ENCODE measurements at regions not wholly inside any gene's neighbourhood (a gene's known extent, or its start where the extent isn't known, plus 50 kb on each side); places are given as distances from the start of the nearest gene placed in this dataset.
"Not testable (repeated sequence)": the region's sequence is repeated elsewhere in the genome, so short reads cannot be mapped to it uniquely, and the experiment has no call there.

- no peak for DNase-seq (ENCODE audit: low read depth in 2 of 2)
Observed at GRCh38 chr1:143625886-143626285, 345.9 kb downstream of the FAM72C start.

- no peak for DNase-seq (ENCODE audit: low read depth in 2 of 2)
Observed at GRCh38 chr1:143619851-143620250, 351.9 kb downstream of the FAM72C start.

GRCh38 chr1:143611159-143611558 lies 360.6 kb downstream of the FAM72C start:
- DNase-seq (ENCODE audit: low read depth in 2 of 2), result no peak

GRCh38 chr1:143610196-143610595 lies 361.6 kb downstream of the FAM72C start:
- no peak for DNase-seq (ENCODE audit: low read depth in 2 of 2)

GRCh38 chr1:143604887-143605286 lies 366.9 kb downstream of the FAM72C start:
- no peak for DNase-seq (ENCODE audit: low read depth in 2 of 2)

GRCh38 chr1:143584508-143584907 lies 387.3 kb downstream of the FAM72C start:
- DNase-seq (ENCODE audit: low read depth in 2 of 2), result no peak

- DNase-seq (ENCODE audit: low read depth in 2 of 2), result no peak
Observed at GRCh38 chr1:143574891-143575520, 396.8 kb downstream of the FAM72C start.

GRCh38 chr1:143572661-143573060 lies 399.1 kb downstream of the FAM72C start:
- DNase-seq (ENCODE audit: low read depth in 2 of 2), result not testable (repeated sequence)

- not testable (repeated sequence) for DNase-seq (ENCODE audit: low read depth in 2 of 2)
Observed at GRCh38 chr1:143563761-143564160, 408.0 kb downstream of the FAM72C start.

GRCh38 chr1:143553627-143554026 lies 418.2 kb downstream of the FAM72C start:
- DNase-seq (ENCODE audit: low read depth in 2 of 2), result no peak

GRCh38 chr1:143504703-143505102 lies 467.1 kb downstream of the FAM72C start:
- DNase-seq (ENCODE audit: low read depth in 2 of 2), result not testable (repeated sequence)

GRCh38 chr1:143504080-143504479 lies 467.7 kb downstream of the FAM72C start:
- DNase-seq (ENCODE audit: low read depth in 2 of 2), result not testable (repeated sequence)

GRCh38 chr1:143503048-143503447 lies 468.7 kb downstream of the FAM72C start:
- not testable (repeated sequence) for DNase-seq (ENCODE audit: low read depth in 2 of 2)

- not testable (repeated sequence) for DNase-seq (ENCODE audit: low read depth in 2 of 2)
Observed at GRCh38 chr1:143502038-143502437, 469.7 kb downstream of the FAM72C start.

GRCh38 chr1:143498059-143498749 lies 473.6 kb downstream of the FAM72C start:
- DNase-seq (ENCODE audit: low read depth in 2 of 2), result not testable (repeated sequence)

GRCh38 chr1:143497374-143497747 lies 474.4 kb downstream of the FAM72C start:
- no peak for DNase-seq (ENCODE audit: low read depth in 2 of 2)

- DNase-seq (ENCODE audit: low read depth in 2 of 2), result not testable (repeated sequence)
Observed at GRCh38 chr1:143496526-143497373, 475.0 kb downstream of the FAM72C start.
